CD8-positive, alpha-beta memory T cell (primary cell): ENCODE measurements at regions not wholly inside any gene's neighbourhood (a gene's known extent, or its start where the extent isn't known, plus 50 kb on each side); places are given as distances from the start of the nearest gene placed in this dataset.
A peak's percentile ranks its signal among the peaks of the same experiment; 100 is the strongest.

Experiments
- CTCF ChIA-PET: fragments of 350-600 bp; sonication (Branson Sonifier 250); formaldehyde crosslinking; loops from one replicate; lab custom pipeline; 2021; ENCODE audit warnings: antibody characterized with exemption; lab: Charles Lee
- POLR2A ChIA-PET: fragments of 350-600 bp; sonication (Branson Sonifier 250); formaldehyde crosslinking; loops from one replicate; lab custom pipeline; 2021; ENCODE audit warnings: antibody characterized with exemption; lab: Charles Lee
- DNase-seq, 5 donors: peaks; one replicate each; pipeline versions ENCODE4 v3.0.0 to v3.0.0-alpha.2; 2020 to 2022; ENCODE audit warnings: mixed read lengths in 1 of 5
- H3K27ac ChIP-seq: one replicate; pipeline ENCODE4 v1.7.0; 2013; ENCODE audit warnings: low read depth, mild to moderate bottlenecking, low read length, moderate library complexity
- H3K27me3 ChIP-seq: 2 replicates; pipeline ENCODE4 v1.7.0; 2013; ENCODE audit warnings: low read length, mild to moderate bottlenecking; ENCODE audit not compliant: insufficient read depth, poor library complexity, severe bottlenecking
- H3K36me3 ChIP-seq: 2 replicates; pipeline ENCODE4 v1.7.0; 2013; ENCODE audit warnings: mild to moderate bottlenecking, low read length, moderate library complexity; ENCODE audit not compliant: insufficient read depth
- H3K4me1 ChIP-seq: 2 replicates; pipeline ENCODE4 v1.7.0; 2013; ENCODE audit warnings: mild to moderate bottlenecking, low read length, moderate library complexity; ENCODE audit not compliant: insufficient read depth
- H3K4me3 ChIP-seq: 2 replicates; pipeline ENCODE4 v1.7.0; 2013; ENCODE audit warnings: mild to moderate bottlenecking, low read length
- H3K9me3 ChIP-seq: 2 replicates; pipeline ENCODE4 v1.7.0; 2013; ENCODE audit warnings: mild to moderate bottlenecking, low read length
- H3K27ac Mint-ChIP-seq, 8 donors: one replicate each; pipeline ENCODE4 v1.8.0; 2020 to 2021; ENCODE audit warnings: mixed read lengths in 8 of 8, mild to moderate bottlenecking in 6 of 8, inconsistent platforms in 3 of 8, moderate library complexity in 3 of 8
- H3K27me3 Mint-ChIP-seq, 2 donors: one replicate each; pipeline ENCODE4 v1.8.0; 2020 to 2021; ENCODE audit warnings: mixed read lengths in 2 of 2, mild to moderate bottlenecking in 1 of 2, moderate library complexity in 1 of 2
- H3K36me3 Mint-ChIP-seq, 3 donors: one replicate each; pipeline ENCODE4 v1.8.0; 2020 to 2021; ENCODE audit warnings: mixed read lengths in 3 of 3, inconsistent platforms in 1 of 3, mild to moderate bottlenecking in 1 of 3
- H3K4me1 Mint-ChIP-seq, 3 donors: one replicate each; pipeline ENCODE4 v1.8.0; 2020 to 2021; ENCODE audit warnings: mixed read lengths in 3 of 3, inconsistent platforms in 1 of 3, mild to moderate bottlenecking in 1 of 3
- H3K4me3 Mint-ChIP-seq, 7 donors: one replicate each; pipeline ENCODE4 v1.8.0; 2020 to 2021; ENCODE audit warnings: mixed read lengths in 7 of 7, mild to moderate bottlenecking in 6 of 7, moderate library complexity in 4 of 7, inconsistent platforms in 2 of 7
- H3K9me3 Mint-ChIP-seq, 5 donors: one replicate each; pipeline ENCODE4 v1.8.0; 2020 to 2022; ENCODE audit warnings: mixed read lengths in 5 of 5, mild to moderate bottlenecking in 3 of 5, moderate library complexity in 2 of 5, inconsistent platforms in 1 of 5

- no peak for DNase-seq
- ChIA-PET CTCF (no interaction called here), POLR2A (no interaction called here)
- Histone ChIP-seq H3K4me3 (no peak overlapping the region), H3K27ac (no peak overlapping the region), H3K9me3 (no peaks in the 10 kb centered on the region), H3K36me3 (no peaks in the 10 kb centered on the region), H3K27me3 (no peaks in the 10 kb centered on the region), H3K4me1 (no peaks in the 10 kb centered on the region)
- peaks cover 0 to 11% (median 0%) of the 10 kb centered on the region in 3 donors for H3K36me3 Mint-ChIP-seq
- H3K27me3 Mint-ChIP-seq, result peaks cover 0 to 6% of the 10 kb centered on the region in 2 donors
- no peak overlapping the region for H3K27ac Mint-ChIP-seq
- H3K4me1 Mint-ChIP-seq, result peaks cover 6 to 21% (median 18%) of the 10 kb centered on the region in 3 donors
- H3K9me3 Mint-ChIP-seq, result no peaks in the 10 kb centered on the region
- H3K4me3 Mint-ChIP-seq, result no peak overlapping the region
Observed at GRCh38 chr3:30504939-30505338, 101.5 kb upstream of the TGFBR2 start.

- H3K27ac Mint-ChIP-seq, result no peak overlapping the region
- no peaks in the 10 kb centered on the region for H3K4me1 ChIP-seq
- CTCF ChIA-PET, result no interaction called here
Observed at GRCh38 chr3:30505866-30506520, 100.4 kb upstream of the TGFBR2 start.

DNA sequence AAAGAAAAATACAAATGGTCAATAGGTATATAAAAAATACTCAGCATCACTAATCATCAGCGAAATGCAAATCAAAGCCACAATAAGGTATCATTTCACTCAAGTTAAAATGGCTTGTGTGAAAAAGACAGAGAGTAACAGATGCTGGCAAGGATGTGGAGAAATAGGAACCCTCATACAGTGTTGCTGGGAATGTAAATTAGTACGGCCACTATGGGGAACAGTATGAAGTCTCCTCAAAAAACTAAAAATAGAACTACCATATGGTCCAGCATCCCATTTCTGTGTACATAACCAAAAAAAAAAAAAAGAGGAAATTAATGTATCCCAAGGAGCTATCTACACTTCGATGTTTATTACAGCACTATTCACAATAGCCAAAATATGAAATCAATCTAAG lies 98.1 kb upstream of the TGFBR2 start:
- H3K4me1 Mint-ChIP-seq, result peaks cover 4 to 9% (median 4%) of the 10 kb centered on the region in 3 donors
- no peak overlapping the region for H3K4me3 Mint-ChIP-seq
- H3K27me3 Mint-ChIP-seq, result no peaks in the 10 kb centered on the region
- H3K4me3 ChIP-seq, result no peak overlapping the region
- H3K9me3 Mint-ChIP-seq, result no peaks in the 10 kb centered on the region
- H3K4me1 ChIP-seq, result no peaks in the 10 kb centered on the region
- POLR2A ChIA-PET, result no interaction called here
- H3K36me3 Mint-ChIP-seq, result peaks cover 0 to 5% (median 0%) of the 10 kb centered on the region in 3 donors
- CTCF ChIA-PET, result no interaction called here
- no peak overlapping the region for H3K27ac ChIP-seq
- no peaks in the 10 kb centered on the region for H3K36me3 ChIP-seq
- H3K27ac Mint-ChIP-seq, result no peak overlapping the region
- no peaks in the 10 kb centered on the region for H3K27me3 ChIP-seq
- DNase-seq, result no peak
- no peaks in the 10 kb centered on the region for H3K9me3 ChIP-seq

More at GRCh38 chr3:30505866-30506520, 100.4 kb upstream of the TGFBR2 start:
- H3K36me3 Mint-ChIP-seq, result peaks cover 0 to 5% (median 0%) of the 10 kb centered on the region in 3 donors
- H3K27me3 Mint-ChIP-seq, result no peaks in the 10 kb centered on the region
- H3K9me3 ChIP-seq, result no peaks in the 10 kb centered on the region
- H3K27me3 ChIP-seq, result no peaks in the 10 kb centered on the region
- H3K36me3 ChIP-seq, result no peaks in the 10 kb centered on the region
- no peak overlapping the region for H3K27ac ChIP-seq
- no peak overlapping the region for H3K4me3 ChIP-seq
- POLR2A ChIA-PET, result no interaction called here
- no peak for DNase-seq
- no peak overlapping the region for H3K4me3 Mint-ChIP-seq
- peaks cover under 1 to 13% (median 9%) of the 10 kb centered on the region in 3 donors for H3K4me1 Mint-ChIP-seq
- H3K9me3 Mint-ChIP-seq, result no peaks in the 10 kb centered on the region

- Mint-ChIP-seq H3K4me1 (peaks cover 4 to 9% (median 4%) of the 10 kb centered on the region in 3 donors), H3K4me3 (no peak overlapping the region), H3K27ac (peak overlapping the region in 1 of 8 donors; percentile 16), H3K36me3 (no peaks in the 10 kb centered on the region), H3K27me3 (no peaks in the 10 kb centered on the region), H3K9me3 (no peaks in the 10 kb centered on the region)
- ChIA-PET POLR2A (no interaction called here), CTCF (no interaction called here)
- no peak overlapping the region for H3K27ac ChIP-seq
- no peaks in the 10 kb centered on the region for H3K27me3 ChIP-seq
- no peak overlapping the region for H3K4me3 ChIP-seq
- H3K36me3 ChIP-seq, result no peaks in the 10 kb centered on the region
- DNase-seq, result no peak
- H3K9me3 ChIP-seq, result no peaks in the 10 kb centered on the region
- H3K4me1 ChIP-seq, result no peaks in the 10 kb centered on the region
Observed at GRCh38 chr3:30510596-30510995, 95.8 kb upstream of the TGFBR2 start.

DNA sequence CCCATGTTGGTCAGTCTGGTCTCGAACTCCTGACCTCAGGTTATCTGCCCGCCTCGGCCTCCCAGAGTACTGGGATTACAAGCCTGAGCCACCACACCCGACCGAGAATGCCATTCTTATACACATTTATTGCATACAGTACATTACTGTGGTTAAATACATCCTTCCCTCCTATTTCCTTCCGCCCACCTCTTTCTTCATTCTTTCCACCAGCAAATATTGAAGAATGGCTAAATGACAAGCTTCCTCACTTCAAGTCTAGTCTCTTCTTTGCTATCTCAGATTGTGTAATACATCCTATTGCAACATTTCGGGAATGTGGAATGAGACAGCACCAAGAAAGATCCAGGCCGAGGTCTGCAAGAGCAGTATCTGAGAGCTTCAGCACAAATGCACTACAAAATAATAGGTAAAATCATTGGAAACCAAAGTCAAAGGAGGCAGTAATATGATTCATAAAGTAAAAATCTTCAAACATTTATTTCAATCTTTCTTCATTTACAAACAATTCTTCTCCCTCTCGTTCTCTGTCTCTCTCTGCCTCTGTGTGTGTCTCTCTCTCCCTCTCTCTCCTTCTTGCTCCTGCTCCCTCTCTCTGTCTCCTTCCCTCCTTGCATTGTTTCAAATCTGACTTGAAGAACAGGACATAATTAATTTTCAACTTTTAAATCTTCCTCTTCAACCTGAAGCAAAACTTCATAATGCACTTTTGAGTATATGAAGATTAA lies 94.7 kb upstream of the TGFBR2 start:
- no peaks in the 10 kb centered on the region for H3K27me3 Mint-ChIP-seq
- H3K4me1 ChIP-seq, result no peaks in the 10 kb centered on the region
- no peaks in the 10 kb centered on the region for H3K9me3 ChIP-seq
- H3K4me3 ChIP-seq, result no peak overlapping the region
- peaks cover 4 to 9% (median 4%) of the 10 kb centered on the region in 3 donors for H3K4me1 Mint-ChIP-seq
- peak overlapping the region in 1 of 8 donors; percentile 0 for H3K27ac Mint-ChIP-seq
- H3K36me3 ChIP-seq, result no peaks in the 10 kb centered on the region
- no peaks in the 10 kb centered on the region for H3K27me3 ChIP-seq
- no peaks in the 10 kb centered on the region for H3K9me3 Mint-ChIP-seq
- no peaks in the 10 kb centered on the region for H3K36me3 Mint-ChIP-seq
- H3K4me3 Mint-ChIP-seq, result no peak overlapping the region
- POLR2A ChIA-PET, result no interaction called here
- CTCF ChIA-PET, result no interaction called here
- DNase-seq, result no peak
- H3K27ac ChIP-seq, result no peak overlapping the region

GRCh38 chr3:30512576-30512975 lies 93.8 kb upstream of the TGFBR2 start:
- DNase-seq, result no peak
- Histone ChIP-seq H3K4me1 (no peaks in the 10 kb centered on the region), H3K36me3 (no peaks in the 10 kb centered on the region), H3K27ac (no peak overlapping the region), H3K9me3 (no peaks in the 10 kb centered on the region), H3K4me3 (no peak overlapping the region), H3K27me3 (no peaks in the 10 kb centered on the region)
- no peaks in the 10 kb centered on the region for H3K36me3 Mint-ChIP-seq
- POLR2A ChIA-PET, result no interaction called here
- no peaks in the 10 kb centered on the region for H3K9me3 Mint-ChIP-seq
- CTCF ChIA-PET, result no interaction called here
- no peak overlapping the region for H3K27ac Mint-ChIP-seq
- H3K4me1 Mint-ChIP-seq, result peaks cover 4 to 9% (median 4%) of the 10 kb centered on the region in 3 donors
- H3K27me3 Mint-ChIP-seq, result no peaks in the 10 kb centered on the region
- no peak overlapping the region for H3K4me3 Mint-ChIP-seq

GRCh38 chr3:30513374-30514152 lies 92.8 kb upstream of the TGFBR2 start:
- H3K4me1 ChIP-seq, result no peaks in the 10 kb centered on the region
- Mint-ChIP-seq H3K4me3 (no peak overlapping the region), H3K27ac (no peak overlapping the region), H3K27me3 (no peaks in the 10 kb centered on the region), H3K36me3 (no peaks in the 10 kb centered on the region), H3K4me1 (peaks cover 4 to 15% (median 4%) of the 10 kb centered on the region in 3 donors), H3K9me3 (no peaks in the 10 kb centered on the region)
- ChIA-PET CTCF (no interaction called here), POLR2A (no interaction called here)
- no peak for DNase-seq
- no peak overlapping the region for H3K4me3 ChIP-seq
- H3K9me3 ChIP-seq, result no peaks in the 10 kb centered on the region
- H3K27me3 ChIP-seq, result no peaks in the 10 kb centered on the region
- no peak overlapping the region for H3K27ac ChIP-seq
- H3K36me3 ChIP-seq, result no peaks in the 10 kb centered on the region

DNA sequence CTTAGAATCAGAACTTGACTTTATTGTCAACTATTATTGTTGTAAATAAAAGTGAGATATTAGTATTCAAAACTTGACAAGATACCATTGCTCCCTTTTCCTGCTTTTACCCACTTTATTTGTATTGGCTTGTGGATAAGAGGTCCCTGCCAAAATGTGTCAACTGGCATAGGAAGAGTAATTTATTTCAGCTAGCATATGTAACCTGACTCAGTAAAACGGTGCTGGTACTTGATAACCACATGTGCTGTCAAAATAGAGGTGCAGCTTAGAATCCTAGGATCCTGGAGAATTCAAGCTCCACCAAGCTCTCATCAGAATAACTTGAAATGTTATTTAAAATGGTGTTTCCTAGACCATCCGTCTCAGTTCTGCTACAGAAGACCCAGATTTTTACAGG lies 90.2 kb upstream of the TGFBR2 start:
- Mint-ChIP-seq H3K36me3 (no peaks in the 10 kb centered on the region), H3K27me3 (no peaks in the 10 kb centered on the region), H3K9me3 (no peaks in the 10 kb centered on the region), H3K4me3 (no peak overlapping the region), H3K4me1 (peaks cover 4 to 18% (median 4%) of the 10 kb centered on the region in 3 donors), H3K27ac (no peak overlapping the region)
- Histone ChIP-seq H3K27ac (no peak overlapping the region), H3K4me1 (no peaks in the 10 kb centered on the region), H3K9me3 (no peaks in the 10 kb centered on the region), H3K4me3 (no peak overlapping the region), H3K36me3 (no peaks in the 10 kb centered on the region), H3K27me3 (no peaks in the 10 kb centered on the region)
- ChIA-PET CTCF (no interaction called here), POLR2A (no interaction called here)
- no peak for DNase-seq
